A673 (cell line): ENCODE measurements at regions not wholly inside any gene's neighbourhood (a gene's known extent, or its start where the extent isn't known, plus 50 kb on each side); places are given as distances from the start of the nearest gene placed in this dataset.

Experiments used
- BruUV-seq: library from RNA; stranded (reverse); fragments of 400-500 nt; replicated peaks from 2 replicates; lab custom pipeline; 2021; lab: Mats Ljungman, UMichigan
- CTCF ChIA-PET: fragments of 300-600 bp; sonication (Branson Sonifier 250); formaldehyde crosslinking; loops from one replicate; lab custom pipeline; 2022; ENCODE audit warnings: antibody characterized with exemption; lab: Charles Lee
- POLR2A ChIA-PET: fragments of 300-600 bp; sonication (Branson Sonifier 250); formaldehyde crosslinking; loops from one replicate; lab custom pipeline; 2022; ENCODE audit warnings: antibody characterized with exemption; ENCODE audit not compliant: low non-redundant PET; lab: Charles Lee
- DNase-seq: peaks from one replicate; pipeline ENCODE4 v3.0.0-alpha.2; 2015; ENCODE audit warnings: low spot score
- H3K27ac ChIP-seq: fragments of 200-600 bp; sonication (generic); 2 replicates; pipeline ENCODE4 v1.5.1; 2016; ENCODE audit warnings: mixed run types, low read depth, mild to moderate bottlenecking, mixed read lengths, antibody characterized with exemption, low read length; ENCODE audit not compliant: poor library complexity, severe bottlenecking
- H3K27me3 ChIP-seq: fragments of 200-600 bp; sonication (generic); replicated peaks from 2 replicates; pipeline ENCODE4 v1.6.1; 2017; ENCODE audit warnings: mixed run types, low read depth, mild to moderate bottlenecking, mixed read lengths, antibody characterized with exemption, low read length; ENCODE audit not compliant: insufficient read depth, poor library complexity
- H3K36me3 ChIP-seq: fragments of 200-600 bp; sonication (generic); 2 replicates; pipeline ENCODE4 v1.6.1; 2016; ENCODE audit warnings: mixed run types, mild to moderate bottlenecking, mixed read lengths, antibody characterized with exemption, low read length; ENCODE audit not compliant: insufficient read depth, poor library complexity, severe bottlenecking
- H3K4me1 ChIP-seq: fragments of 200-600 bp; sonication (generic); 2 replicates; pipeline ENCODE4 v1.6.1; 2017; ENCODE audit warnings: mixed run types, mild to moderate bottlenecking, mixed read lengths, antibody characterized with exemption, low read length; ENCODE audit not compliant: insufficient read depth, poor library complexity, severe bottlenecking
- H3K4me3 ChIP-seq: fragments of 200-600 bp; sonication (generic); 2 replicates; pipeline ENCODE4 v1.5.1; 2016; ENCODE audit warnings: low read depth, mixed run types, mild to moderate bottlenecking, mixed read lengths, low read length; ENCODE audit not compliant: poor library complexity, severe bottlenecking
- H3K9me3 ChIP-seq: fragments of 200-600 bp; sonication (generic); 2 replicates; pipeline ENCODE4 v1.6.1; 2016; ENCODE audit warnings: mixed run types, low read depth, mild to moderate bottlenecking, mixed read lengths, antibody characterized with exemption, low read length; ENCODE audit not compliant: poor library complexity, severe bottlenecking
- CTCF ChIP-seq: fragments of 300-800, 200-600 bp; sonication (generic); conservative IDR thresholded peaks from 2 replicates; pipeline ENCODE4 v1.5.1; 2017; ENCODE audit warnings: low read depth, mild to moderate bottlenecking, antibody characterized with exemption, low read length, moderate library complexity, mixed read lengths
- EZH2 ChIP-seq: fragments of 200-600 bp; sonication (generic); IDR thresholded peaks from 2 replicates; pipeline ENCODE4 v1.6.1; 2017; ENCODE audit warnings: borderline replicate concordance, low read depth, mild to moderate bottlenecking, mixed read lengths, antibody characterized with exemption, low read length; ENCODE audit not compliant: poor library complexity, severe bottlenecking
- intact Hi-C: fragments of 100-400 bp; cut with micrococcal nuclease; formaldehyde crosslinking; loops from one replicate; pipeline ENCODE4 v1.10.0; 2022; ENCODE audit not compliant: unreplicated experiment

DNA sequence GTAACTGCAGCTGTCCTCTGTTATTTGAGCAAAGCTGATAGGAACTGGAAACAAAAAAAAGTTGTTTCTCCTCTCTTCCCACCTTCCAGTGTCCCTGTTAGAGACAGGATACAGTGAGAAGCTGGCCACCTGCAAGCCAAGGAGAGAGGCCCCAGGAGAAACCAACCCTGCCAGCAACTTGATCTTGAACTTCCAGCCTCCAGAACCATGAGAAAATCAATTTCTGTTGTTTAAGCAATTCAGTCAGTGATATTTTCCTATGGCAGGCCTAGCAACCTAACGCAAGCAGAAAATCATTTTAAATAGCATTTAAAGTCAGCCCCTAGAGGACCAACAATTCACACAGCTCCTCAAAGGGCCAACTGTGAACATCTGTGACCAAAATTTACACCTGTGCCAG is 291.3 kb downstream of the OXSM start:
- CTCF ChIA-PET, result no interaction called here
- Histone ChIP-seq H3K4me3 (no peak overlapping the region), H3K4me1 (no peaks in the 10 kb centered on the region), H3K27me3 (no peaks in the 10 kb centered on the region), H3K27ac (no peak overlapping the region), H3K9me3 (no peaks in the 10 kb centered on the region), H3K36me3 (no peaks in the 10 kb centered on the region)
- POLR2A ChIA-PET, result no interaction called here
- intact Hi-C loops, result no loop called here
- no TSS peak for BruUV-seq
- DNase-seq, result no peak
- TF ChIP-seq EZH2, result no peak
- TF ChIP-seq CTCF, result no peak

GRCh38 chr3:26081806-26082205 is 291.9 kb downstream of the OXSM start:
- DNase-seq, result no peak
- intact Hi-C loops, result no loop called here
- Histone ChIP-seq H3K4me1 (no peaks in the 10 kb centered on the region), H3K27ac (no peak overlapping the region), H3K36me3 (no peaks in the 10 kb centered on the region), H3K4me3 (no peak overlapping the region), H3K9me3 (no peaks in the 10 kb centered on the region), H3K27me3 (no peaks in the 10 kb centered on the region)
- no TSS peak for BruUV-seq
- no peak for TF ChIP-seq CTCF
- no peak for TF ChIP-seq EZH2
- ChIA-PET POLR2A (no interaction called here), CTCF (no interaction called here)

- DNase-seq, result no peak
- peaks cover 8% of the 10 kb centered on the region for H3K9me3 ChIP-seq
- H3K27ac ChIP-seq, result no peak overlapping the region
- BruUV-seq, result no TSS peak
- H3K4me1 ChIP-seq, result no peaks in the 10 kb centered on the region
- no peak overlapping the region for H3K4me3 ChIP-seq
- no peaks in the 10 kb centered on the region for H3K27me3 ChIP-seq
- no peaks in the 10 kb centered on the region for H3K36me3 ChIP-seq
- TF ChIP-seq CTCF, result no peak
- TF ChIP-seq EZH2, result no peak
- intact Hi-C loops, result no loop called here
- CTCF ChIA-PET, result no interaction called here
- POLR2A ChIA-PET, result no interaction called here
Observed at GRCh38 chr3:26082911-26083310, 293.0 kb downstream of the OXSM start.
